HCT116 (cell line): ENCODE measurements at regions not wholly inside any gene's neighbourhood (a gene's known extent, or its start where the extent isn't known, plus 50 kb on each side); places are given as distances from the start of the nearest gene placed in this dataset.

Experiments used
- ATAC-seq: fragments of 200-7000 bp; cut with Tn5 transposase; 2 replicates; pipeline ENCODE4 v1.9.1; 2020; ENCODE audit warnings: mild to moderate bottlenecking, moderate library complexity
- BruUV-seq: library from RNA; stranded (reverse); fragments of 400-500 nt; replicated peaks from 2 replicates; lab custom pipeline; 2021; lab: Mats Ljungman, UMichigan
- CTCF ChIA-PET: fragments of 300-600 bp; sonication (Branson Sonifier 250); formaldehyde crosslinking; loops from one replicate; lab custom pipeline; 2021; ENCODE audit warnings: antibody characterized with exemption; lab: Charles Lee
- POLR2A ChIA-PET: fragments of 300-600, 350-600 bp; sonication (Branson Sonifier 250); formaldehyde crosslinking; loops from one replicate; lab custom pipeline; 2021; ENCODE audit warnings: antibody characterized with exemption; lab: Charles Lee
- RAD21 ChIA-PET, 2 experiments: fragments of 300-600 bp; sonication (Branson Sonifier 250); formaldehyde crosslinking; loops; one replicate each; lab custom pipeline; 2023; ENCODE audit warnings: low total read pairs in 2 of 2; ENCODE audit not compliant: uncharacterized antibody in 2 of 2, unreplicated experiment in 2 of 2, low non-redundant PET in 1 of 2; lab: Charles Lee
- DNase-seq: peaks from one replicate; pipeline ENCODE4 v3.0.0-alpha.2; 2010; ENCODE audit warnings: low read depth, low spot score
- H2AFZ ChIP-seq: fragments of 200-600 bp; shearing (Covaris generic), sonication (generic); 2 replicates; pipeline ENCODE4 v1.6.1; 2017; ENCODE audit warnings: low read depth, mixed run types, mixed read lengths, antibody characterized with exemption, low read length; ENCODE audit not compliant: poor library complexity, severe bottlenecking
- H3K27ac ChIP-seq: 2 replicates; pipeline ENCODE4 v1.5.1; 2012; ENCODE audit warnings: low read depth, low read length
- H3K27me3 ChIP-seq: fragments of 200-600 bp; sonication (generic); 2 replicates; pipeline ENCODE4 v1.6.1; 2016; ENCODE audit warnings: mixed run types, low read length, mixed read lengths; ENCODE audit not compliant: insufficient read depth
- H3K36me3 ChIP-seq, 2 experiments: fragments of 200-500 bp in 1 of 2; fragments of 200-600 bp in 1 of 2; sonication (Bioruptor generic) in 1 of 2; sonication (generic) in 1 of 2; 2 replicates each; pipeline versions ENCODE4 v1.5.1 to v1.6.1; 2014 to 2016; ENCODE audit warnings: low read length in 2 of 2, inconsistent platforms in 1 of 2, mixed read lengths in 1 of 2, mixed run types in 1 of 2; ENCODE audit not compliant: insufficient read depth in 2 of 2, control insufficient read depth in 1 of 2
- H3K4me1 ChIP-seq, 2 experiments: fragments of 200-600 bp in 1 of 2; sonication (generic) in 1 of 2; 2 replicates each; pipeline versions ENCODE4 v1.5.1 to v1.6.1; 2012 to 2017; ENCODE audit warnings: low read length in 2 of 2, inconsistent platforms in 1 of 2, mild to moderate bottlenecking in 1 of 2, mixed read lengths in 1 of 2, mixed run types in 1 of 2, moderate library complexity in 1 of 2; ENCODE audit not compliant: insufficient read depth in 2 of 2, control insufficient read depth in 1 of 2
- H3K4me2 ChIP-seq: fragments of 200-600 bp; sonication (generic); 2 replicates; pipeline ENCODE4 v1.6.1; 2017; ENCODE audit warnings: mixed run types, low read length, mixed read lengths
- H3K4me3 ChIP-seq, 2 experiments: fragments of 200-600 bp in 1 of 2; sonication (generic) in 1 of 2; replicated peaks in 1 of 2; 2 replicates each; pipeline ENCODE4 v1.5.1; 2011 to 2016; ENCODE audit warnings: low read length in 2 of 2, control low read depth in 1 of 2, low read depth in 1 of 2, mild to moderate bottlenecking in 1 of 2, mixed read lengths in 1 of 2, mixed run types in 1 of 2
- H3K79me2 ChIP-seq: fragments of 200-600 bp; sonication (generic); 2 replicates; pipeline ENCODE4 v1.6.1; 2017; ENCODE audit warnings: mild to moderate bottlenecking, mixed run types, low read length, moderate library complexity, mixed read lengths; ENCODE audit not compliant: insufficient read depth
- H3K9ac ChIP-seq: fragments of 200-600 bp; sonication (generic); 2 replicates; pipeline ENCODE4 v1.6.1; 2016; ENCODE audit warnings: low read length, mixed read lengths
- H3K9me2 ChIP-seq: fragments of 200-600 bp; sonication (generic), shearing (Covaris generic); 2 replicates; pipeline ENCODE4 v1.6.1; 2017; ENCODE audit warnings: mixed run types, mild to moderate bottlenecking, moderate library complexity; ENCODE audit not compliant: insufficient read depth
- H3K9me3 ChIP-seq, 2 experiments: fragments of 200-500 bp in 1 of 2; fragments of 200-600 bp in 1 of 2; sonication (Bioruptor generic) in 1 of 2; sonication (generic) in 1 of 2; 2 replicates each; pipeline ENCODE4 v1.6.1; 2014 to 2017; ENCODE audit warnings: low read length in 2 of 2, mixed read lengths in 2 of 2, inconsistent platforms in 1 of 2, low read depth in 1 of 2, mild to moderate bottlenecking in 1 of 2, mixed run types in 1 of 2, moderate library complexity in 1 of 2; ENCODE audit not compliant: control insufficient read depth in 1 of 2, insufficient read depth in 1 of 2
- H4K20me1 ChIP-seq: fragments of 200-600 bp; sonication (generic), shearing (Covaris generic); 2 replicates; pipeline ENCODE4 v1.6.1; 2017; ENCODE audit warnings: mixed run types, mild to moderate bottlenecking, moderate library complexity; ENCODE audit not compliant: insufficient read depth
- ELF1 ChIP-seq: IDR thresholded peaks from 2 replicates; pipeline ENCODE4 v1.6.1; 2012; ENCODE audit warnings: low read depth, borderline replicate concordance
- EZH2 ChIP-seq: fragments of 200-600 bp; sonication (generic); IDR thresholded peaks from 2 replicates; pipeline ENCODE4 v1.6.1; 2017; ENCODE audit warnings: antibody characterized with exemption, mixed run types
- EZH2phosphoT487 ChIP-seq: fragments of 200-600 bp; IDR thresholded peaks from 2 replicates; pipeline ENCODE4 v1.6.1; 2018; ENCODE audit warnings: antibody characterized with exemption, borderline replicate concordance
- JUND ChIP-seq: IDR thresholded peaks from 2 replicates; pipeline ENCODE4 v1.6.1; 2012
- POLR2A ChIP-seq: IDR thresholded peaks from 2 replicates; pipeline ENCODE4 v1.7.0; 2011; ENCODE audit warnings: borderline replicate concordance; ENCODE audit not compliant: insufficient read depth, insufficient read length; ENCODE audit errors: extremely low read depth
- RAD21 ChIP-seq: IDR thresholded peaks from 2 replicates; pipeline ENCODE4 v1.6.1; 2012; ENCODE audit warnings: low read depth, mild to moderate bottlenecking
- SIN3A ChIP-seq: IDR thresholded peaks from 2 replicates; pipeline ENCODE4 v1.6.1; 2012; ENCODE audit warnings: low read depth
- SP1 ChIP-seq: IDR thresholded peaks from 2 replicates; pipeline ENCODE4 v1.6.1; 2012; ENCODE audit warnings: low read depth
- SRF ChIP-seq: IDR thresholded peaks from 2 replicates; pipeline ENCODE4 v1.6.1; 2012; ENCODE audit warnings: low read depth
- TCF7L2 ChIP-seq: IDR thresholded peaks from 2 replicates; pipeline ENCODE4 v1.7.0; 2011; ENCODE audit warnings: borderline replicate concordance, inconsistent platforms; ENCODE audit not compliant: insufficient read depth, insufficient read length; ENCODE audit errors: extremely low read depth
- YY1 ChIP-seq: IDR thresholded peaks from 2 replicates; pipeline ENCODE4 v1.6.1; 2011; ENCODE audit warnings: low read length, low read depth, moderate library complexity, mild to moderate bottlenecking; ENCODE audit not compliant: insufficient replicate concordance; ENCODE audit errors: extremely low read depth
- ZBTB33 ChIP-seq: IDR thresholded peaks from 2 replicates; pipeline ENCODE4 v1.6.1; 2011; ENCODE audit warnings: mild to moderate bottlenecking, low read length, moderate library complexity; ENCODE audit not compliant: insufficient replicate concordance; ENCODE audit errors: extremely low read depth
- ZFX ChIP-seq: fragments of 450-650 bp; IDR thresholded peaks from 2 replicates; pipeline ENCODE4 v1.6.1; 2017
- intact Hi-C: fragments of 100-400 bp; cut with micrococcal nuclease; formaldehyde crosslinking; loops from 2 replicates; pipeline ENCODE4 v1.10.0; 2022
- TF ChIP-seq, protein P1 (sequence below): IDR thresholded peaks from 2 replicates; pipeline ENCODE4 v1.6.1; 2012
- TF ChIP-seq, protein P2 (sequence below), 3 experiments: fragments of 200-600 bp in 1 of 3; sonication (generic) in 1 of 3; IDR thresholded peaks in 2 of 3; conservative IDR thresholded peaks in 1 of 3; 2 replicates each; pipeline ENCODE4 v1.5.1; 2012 to 2017; ENCODE audit warnings: low read depth in 2 of 3, low read length in 2 of 3, antibody characterized with exemption in 1 of 3, borderline replicate concordance in 1 of 3, control low read depth in 1 of 3, mild to moderate bottlenecking in 1 of 3, mixed read lengths in 1 of 3, mixed run types in 1 of 3, moderate library complexity in 1 of 3; ENCODE audit not compliant: insufficient read depth in 1 of 3
- TF ChIP-seq, protein P3 (sequence below): IDR thresholded peaks from 2 replicates; pipeline ENCODE4 v1.6.1; 2012

GRCh38 chr16:80107900-80108299 is 432.9 kb upstream of the DYNLRB2 start:
- no peak overlapping the region for H3K4me3 ChIP-seq
- POLR2A ChIA-PET: no interaction called here
- H3K4me2 ChIP-seq: no peak overlapping the region
- no peaks in the 10 kb centered on the region; a peak in 1 of 4 replicates for H3K4me1 ChIP-seq
- peaks cover 46 to 58% of the 10 kb centered on the region in 2 experiments; a peak in 3 of 4 replicates for H3K9me3 ChIP-seq
- no peak overlapping the region for H3K9ac ChIP-seq
- no peaks in the 10 kb centered on the region; a peak in 1 of 4 replicates for H3K36me3 ChIP-seq
- RAD21 ChIA-PET: no interaction called here
- H2AFZ ChIP-seq: no peak overlapping the region
- CTCF ChIA-PET: no interaction called here
- DNase-seq: no peak
- H3K27me3 ChIP-seq: no peaks in the 10 kb centered on the region
- H3K79me2 ChIP-seq: no peaks in the 10 kb centered on the region
- no peak for TF ChIP-seq SP1
- TF ChIP-seq, protein P1, sequence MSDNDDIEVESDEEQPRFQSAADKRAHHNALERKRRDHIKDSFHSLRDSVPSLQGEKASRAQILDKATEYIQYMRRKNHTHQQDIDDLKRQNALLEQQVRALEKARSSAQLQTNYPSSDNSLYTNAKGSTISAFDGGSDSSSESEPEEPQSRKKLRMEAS: no peak
- no peak for TF ChIP-seq POLR2A
- no peak for TF ChIP-seq EZH2
- no peak for TF ChIP-seq YY1
- no peak for TF ChIP-seq ELF1
- no peak for TF ChIP-seq SIN3A
- TF ChIP-seq ZBTB33: no peak
- TF ChIP-seq, protein P2, sequence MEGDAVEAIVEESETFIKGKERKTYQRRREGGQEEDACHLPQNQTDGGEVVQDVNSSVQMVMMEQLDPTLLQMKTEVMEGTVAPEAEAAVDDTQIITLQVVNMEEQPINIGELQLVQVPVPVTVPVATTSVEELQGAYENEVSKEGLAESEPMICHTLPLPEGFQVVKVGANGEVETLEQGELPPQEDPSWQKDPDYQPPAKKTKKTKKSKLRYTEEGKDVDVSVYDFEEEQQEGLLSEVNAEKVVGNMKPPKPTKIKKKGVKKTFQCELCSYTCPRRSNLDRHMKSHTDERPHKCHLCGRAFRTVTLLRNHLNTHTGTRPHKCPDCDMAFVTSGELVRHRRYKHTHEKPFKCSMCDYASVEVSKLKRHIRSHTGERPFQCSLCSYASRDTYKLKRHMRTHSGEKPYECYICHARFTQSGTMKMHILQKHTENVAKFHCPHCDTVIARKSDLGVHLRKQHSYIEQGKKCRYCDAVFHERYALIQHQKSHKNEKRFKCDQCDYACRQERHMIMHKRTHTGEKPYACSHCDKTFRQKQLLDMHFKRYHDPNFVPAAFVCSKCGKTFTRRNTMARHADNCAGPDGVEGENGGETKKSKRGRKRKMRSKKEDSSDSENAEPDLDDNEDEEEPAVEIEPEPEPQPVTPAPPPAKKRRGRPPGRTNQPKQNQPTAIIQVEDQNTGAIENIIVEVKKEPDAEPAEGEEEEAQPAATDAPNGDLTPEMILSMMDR (IDR thresholded peaks at IDR 0.05 in 2 of 3, conservative IDR thresholded peaks at IDR 0.05 in 1 of 3; ENCODE audit: borderline replicate concordance in 1 of 3, insufficient read depth in 1 of 3, low read depth in 2 of 3, low read length in 2 of 3): no peak
- TF ChIP-seq ZFX: no peak
- TF ChIP-seq, protein P3, sequence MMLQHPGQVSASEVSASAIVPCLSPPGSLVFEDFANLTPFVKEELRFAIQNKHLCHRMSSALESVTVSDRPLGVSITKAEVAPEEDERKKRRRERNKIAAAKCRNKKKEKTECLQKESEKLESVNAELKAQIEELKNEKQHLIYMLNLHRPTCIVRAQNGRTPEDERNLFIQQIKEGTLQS: no peak
- no peak for TF ChIP-seq RAD21
- no peak for TF ChIP-seq EZH2phosphoT487
- no peak for TF ChIP-seq JUND
- TF ChIP-seq TCF7L2: no peak
- no peak for TF ChIP-seq SRF
- TF ChIP-seq, all 23 proteins: peak for 0
- no peak for ATAC-seq
- no TSS peak for BruUV-seq
- Histone ChIP-seq H3K27ac (no peak overlapping the region), H3K9me2 (no peaks in the 10 kb centered on the region), H4K20me1 (no peaks in the 10 kb centered on the region)
- intact Hi-C loops: no loop called here
